ENCODE measurements at regions not wholly inside any gene's neighbourhood (a gene's known extent, or its start where the extent isn't known, plus 50 kb on each side); places are given as distances from the start of the nearest gene placed in this dataset.

DNA sequence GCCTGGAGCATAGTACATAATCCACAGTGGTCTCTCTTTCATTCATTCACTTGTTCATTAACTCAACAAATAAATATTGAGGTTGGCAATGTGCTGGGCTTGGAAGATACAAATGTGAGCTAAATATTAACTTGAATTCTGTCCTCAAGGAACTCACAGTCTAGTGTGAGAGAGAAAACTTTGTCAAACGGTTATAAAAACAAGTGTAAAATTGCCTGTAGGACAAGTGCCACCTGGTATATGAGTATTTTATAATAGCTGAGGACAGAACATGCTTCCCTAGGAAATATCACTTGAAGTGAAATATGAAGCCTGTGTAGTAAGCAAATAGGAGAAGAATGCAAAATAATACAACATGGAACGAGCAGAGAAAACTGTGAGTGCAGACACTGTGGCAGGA is 173.1 kb upstream of the CMC1 start:
- Mint-ChIP-seq H3K27ac (no peak overlapping the region), H3K4me3 (no peak overlapping the region), H3K4me1 (ENCODE audit: low read depth) (no peaks in the 10 kb centered on the region), H3K36me3 (ENCODE audit: low read depth) (no peaks in the 10 kb centered on the region), H3K27me3 (no peaks in the 10 kb centered on the region), H3K9me3 (peaks cover 14% of the 10 kb centered on the region)
- TF ChIP-seq, protein P1, sequence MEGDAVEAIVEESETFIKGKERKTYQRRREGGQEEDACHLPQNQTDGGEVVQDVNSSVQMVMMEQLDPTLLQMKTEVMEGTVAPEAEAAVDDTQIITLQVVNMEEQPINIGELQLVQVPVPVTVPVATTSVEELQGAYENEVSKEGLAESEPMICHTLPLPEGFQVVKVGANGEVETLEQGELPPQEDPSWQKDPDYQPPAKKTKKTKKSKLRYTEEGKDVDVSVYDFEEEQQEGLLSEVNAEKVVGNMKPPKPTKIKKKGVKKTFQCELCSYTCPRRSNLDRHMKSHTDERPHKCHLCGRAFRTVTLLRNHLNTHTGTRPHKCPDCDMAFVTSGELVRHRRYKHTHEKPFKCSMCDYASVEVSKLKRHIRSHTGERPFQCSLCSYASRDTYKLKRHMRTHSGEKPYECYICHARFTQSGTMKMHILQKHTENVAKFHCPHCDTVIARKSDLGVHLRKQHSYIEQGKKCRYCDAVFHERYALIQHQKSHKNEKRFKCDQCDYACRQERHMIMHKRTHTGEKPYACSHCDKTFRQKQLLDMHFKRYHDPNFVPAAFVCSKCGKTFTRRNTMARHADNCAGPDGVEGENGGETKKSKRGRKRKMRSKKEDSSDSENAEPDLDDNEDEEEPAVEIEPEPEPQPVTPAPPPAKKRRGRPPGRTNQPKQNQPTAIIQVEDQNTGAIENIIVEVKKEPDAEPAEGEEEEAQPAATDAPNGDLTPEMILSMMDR (IDR thresholded peaks at IDR 0.05): no peak
- intact Hi-C loops (cut with micrococcal nuclease): no loop called here
- DNase-seq: no peak
- ChIA-PET CTCF (no interaction called here), POLR2A (interaction anchor here (0.6 kb wide), 1 partner anchor 58 kb away, joined by 3 read pairs; no protein-coding TSS in a partner anchor)
- ATAC-seq: no peak

DNA sequence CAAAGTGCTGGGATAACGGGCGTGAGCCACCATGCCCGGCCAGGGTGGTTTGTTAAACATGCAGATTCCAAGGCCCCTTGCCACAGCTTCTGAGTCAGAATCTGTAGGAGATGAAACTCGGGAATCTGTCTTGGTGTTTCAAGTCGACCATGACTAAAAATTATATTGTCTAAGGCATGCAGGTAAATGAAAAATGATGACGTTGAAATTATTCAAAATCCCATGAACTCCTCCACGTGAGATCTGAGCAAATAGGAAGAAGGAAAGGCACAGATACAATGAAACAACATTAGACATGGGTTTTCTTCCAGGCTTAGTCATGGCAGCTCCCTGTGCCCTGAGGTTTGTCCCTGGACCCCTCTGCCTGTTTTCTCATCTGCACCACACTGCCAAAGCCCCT is 172.0 kb upstream of the CMC1 start:
- ATAC-seq: no peak
- CTCF ChIA-PET: no interaction called here

DNA sequence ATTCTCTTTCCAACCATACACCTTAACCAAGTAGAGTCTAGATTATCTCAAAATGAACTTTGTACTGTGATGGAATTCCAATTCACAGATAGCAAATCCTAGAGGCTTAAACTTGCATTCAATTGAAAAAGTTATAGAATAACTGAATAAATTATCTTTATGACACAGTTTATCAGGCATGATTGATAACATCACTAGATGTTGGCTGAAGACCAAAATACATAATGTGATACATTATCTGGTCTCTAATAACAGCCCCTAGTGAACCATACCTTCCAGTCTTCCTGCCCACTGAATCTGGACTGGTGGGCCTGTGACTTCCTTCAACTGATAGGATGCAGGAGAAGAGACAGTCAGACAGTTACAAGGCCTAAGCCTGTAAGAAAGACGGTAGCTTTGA is 165.2 kb upstream of the CMC1 start:
- ATAC-seq: no peak
- TF ChIP-seq, protein P1 (IDR thresholded peaks at IDR 0.05): no peak
- Mint-ChIP-seq H3K4me1 (ENCODE audit: low read depth) (no peaks in the 10 kb centered on the region), H3K36me3 (ENCODE audit: low read depth) (no peaks in the 10 kb centered on the region), H3K27me3 (no peaks in the 10 kb centered on the region), H3K9me3 (no peaks in the 10 kb centered on the region), H3K4me3 (no peak overlapping the region), H3K27ac (no peak overlapping the region)
- intact Hi-C loops (cut with micrococcal nuclease): no loop called here
- CTCF ChIA-PET: no interaction called here
- DNase-seq: no peak
- POLR2A ChIA-PET: no interaction called here

More for the DNA sequence above, 172.0 kb upstream of the CMC1 start:
- no peak overlapping the region for H3K27ac Mint-ChIP-seq
- no peaks in the 10 kb centered on the region for H3K27me3 Mint-ChIP-seq
- H3K4me1 Mint-ChIP-seq (ENCODE audit: low read depth): no peaks in the 10 kb centered on the region
- intact Hi-C loops (cut with micrococcal nuclease): no loop called here
- no peaks in the 10 kb centered on the region for H3K36me3 Mint-ChIP-seq (ENCODE audit: low read depth)
- DNase-seq: no peak
- POLR2A ChIA-PET: no interaction called here
- no peak overlapping the region for H3K4me3 Mint-ChIP-seq
- TF ChIP-seq, protein P1 (IDR thresholded peaks at IDR 0.05): no peak
- peaks cover 14% of the 10 kb centered on the region for H3K9me3 Mint-ChIP-seq

DNA sequence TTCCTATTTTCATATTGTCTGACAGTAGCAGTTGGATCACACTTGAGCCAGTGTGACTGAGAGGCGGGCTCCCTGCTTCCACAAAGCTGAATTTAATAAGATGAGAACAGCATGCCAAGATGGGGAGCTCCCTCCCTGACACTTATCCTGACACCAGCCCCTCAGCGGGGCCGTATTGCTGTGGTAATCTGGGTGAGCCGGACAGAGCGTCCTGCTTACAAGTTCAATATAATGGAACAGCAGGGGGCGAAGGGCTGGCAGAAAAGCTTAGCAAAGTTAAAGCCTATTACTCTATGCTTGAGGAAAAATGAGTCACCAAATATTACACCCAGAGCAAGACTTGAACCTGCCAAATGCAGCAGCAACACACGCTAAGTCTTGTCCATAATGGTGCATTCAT is 163.8 kb upstream of the CMC1 start:
- H3K4me1 Mint-ChIP-seq (ENCODE audit: low read depth): no peaks in the 10 kb centered on the region
- H3K4me3 Mint-ChIP-seq: no peak overlapping the region
- H3K36me3 Mint-ChIP-seq (ENCODE audit: low read depth): no peaks in the 10 kb centered on the region
- ATAC-seq (no peak), DNase-seq (no peak)
- ChIA-PET POLR2A (no interaction called here), CTCF (interaction anchor here (0.6 to 1.2 kb wide), 2 partner anchors 210 to 226 kb away, joined by 3 read pairs; no protein-coding TSS in a partner anchor)
- H3K9me3 Mint-ChIP-seq: no peaks in the 10 kb centered on the region
- intact Hi-C loops (cut with micrococcal nuclease): no loop called here
- no peak overlapping the region for H3K27ac Mint-ChIP-seq
- TF ChIP-seq, protein P1 (IDR thresholded peaks at IDR 0.05): no peak
- no peaks in the 10 kb centered on the region for H3K27me3 Mint-ChIP-seq

DNA sequence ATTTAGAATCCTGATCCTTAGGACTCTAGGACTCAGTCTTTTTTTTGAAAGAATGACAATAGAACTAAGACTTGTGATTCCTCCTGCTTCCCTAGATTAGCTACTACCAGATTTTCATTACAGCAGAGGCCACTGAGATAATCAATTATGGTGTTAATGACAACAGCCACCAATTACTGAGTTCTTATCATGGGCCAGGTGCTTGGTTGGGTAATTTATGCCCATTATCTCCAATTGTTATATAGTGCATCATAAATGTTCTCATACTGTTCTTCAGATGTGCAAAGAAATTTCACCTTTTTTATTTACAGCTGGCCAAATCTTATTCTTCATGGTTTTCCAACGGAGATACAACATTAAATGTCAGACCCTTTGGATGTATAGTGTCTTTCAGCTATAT is 162.9 kb upstream of the CMC1 start:
- H3K9me3 Mint-ChIP-seq: no peaks in the 10 kb centered on the region
- no peaks in the 10 kb centered on the region for H3K36me3 Mint-ChIP-seq (ENCODE audit: low read depth)
- intact Hi-C loops (cut with micrococcal nuclease): no loop called here
- CTCF ChIA-PET: interaction anchor here (1.2 kb wide), 1 partner anchor 209 kb away, joined by 3 read pairs; no protein-coding TSS in a partner anchor
- ATAC-seq: no peak
- no peaks in the 10 kb centered on the region for H3K27me3 Mint-ChIP-seq
- POLR2A ChIA-PET: no interaction called here
- H3K4me1 Mint-ChIP-seq (ENCODE audit: low read depth): no peaks in the 10 kb centered on the region
- no peak for DNase-seq
- TF ChIP-seq, protein P1 (IDR thresholded peaks at IDR 0.05): no peak
- no peak overlapping the region for H3K27ac Mint-ChIP-seq
- no peak overlapping the region for H3K4me3 Mint-ChIP-seq
